ENCODE measurements at regions not wholly inside any gene's neighbourhood (a gene's known extent, or its start where the extent isn't known, plus 50 kb on each side); places are given as distances from the start of the nearest gene placed in this dataset.

- no peak for TF ChIP-seq CTCF (conservative IDR thresholded peaks at IDR 0.05; ENCODE audit: low read depth, low read length)
- no peak for TF ChIP-seq EZH2 (IDR thresholded peaks at IDR 0.05; ENCODE audit: borderline replicate concordance, low read depth, low read length, poor library complexity, severe bottlenecking)
Observed at GRCh38 chr17:62135742-62136141, 70.7 kb upstream of the MED13 start.
